ENCODE measurements at regions not wholly inside any gene's neighbourhood (a gene's known extent, or its start where the extent isn't known, plus 50 kb on each side); places are given as distances from the start of the nearest gene placed in this dataset.

GRCh38 chr10:107971973-107972372 is 807.5 kb upstream of the SORCS1 start:
- H3K27ac Mint-ChIP-seq = no peak overlapping the region
- H3K27me3 Mint-ChIP-seq = no peaks in the 10 kb centered on the region
- H3K9me3 Mint-ChIP-seq = no peaks in the 10 kb centered on the region
- H3K36me3 Mint-ChIP-seq = no peaks in the 10 kb centered on the region
- no peak for DNase-seq (ENCODE audit: extremely low spot score, unreplicated experiment)
- H3K4me1 Mint-ChIP-seq (ENCODE audit: unreplicated experiment) = no peaks in the 10 kb centered on the region
- no peak for TF ChIP-seq CTCF (conservative IDR thresholded peaks at IDR 0.05)
- H3K4me3 Mint-ChIP-seq = no peak overlapping the region

- DNase-seq (ENCODE audit: extremely low spot score, unreplicated experiment) = no peak
- H3K36me3 Mint-ChIP-seq = no peaks in the 10 kb centered on the region
- H3K4me3 Mint-ChIP-seq = no peak overlapping the region
- no peak for TF ChIP-seq CTCF (conservative IDR thresholded peaks at IDR 0.05)
- no peaks in the 10 kb centered on the region for H3K9me3 Mint-ChIP-seq
- H3K27ac Mint-ChIP-seq = no peak overlapping the region
- no peaks in the 10 kb centered on the region for H3K4me1 Mint-ChIP-seq (ENCODE audit: unreplicated experiment)
- H3K27me3 Mint-ChIP-seq = no peaks in the 10 kb centered on the region
Observed at GRCh38 chr10:107971411-107971810, 806.9 kb upstream of the SORCS1 start.

GRCh38 chr10:107970512-107970911 is 806.0 kb upstream of the SORCS1 start:
- Mint-ChIP-seq H3K36me3 (no peaks in the 10 kb centered on the region), H3K27me3 (no peaks in the 10 kb centered on the region), H3K27ac (no peak overlapping the region), H3K4me3 (no peak overlapping the region), H3K4me1 (ENCODE audit: unreplicated experiment) (no peaks in the 10 kb centered on the region), H3K9me3 (no peaks in the 10 kb centered on the region)
- TF ChIP-seq CTCF (conservative IDR thresholded peaks at IDR 0.05) = no peak
- DNase-seq (ENCODE audit: extremely low spot score, unreplicated experiment) = no peak

- no peak for DNase-seq (ENCODE audit: extremely low spot score, unreplicated experiment)
- no peak for TF ChIP-seq CTCF (conservative IDR thresholded peaks at IDR 0.05)
Observed at GRCh38 chr10:107969936-107970335, 805.4 kb upstream of the SORCS1 start.

GRCh38 chr10:107966826-107967225 is 802.3 kb upstream of the SORCS1 start:
- H3K27me3 Mint-ChIP-seq = no peaks in the 10 kb centered on the region
- no peak for TF ChIP-seq CTCF (conservative IDR thresholded peaks at IDR 0.05)
- H3K27ac Mint-ChIP-seq = no peak overlapping the region
- DNase-seq (ENCODE audit: extremely low spot score, unreplicated experiment) = no peak
- no peaks in the 10 kb centered on the region for H3K4me1 Mint-ChIP-seq (ENCODE audit: unreplicated experiment)
- H3K4me3 Mint-ChIP-seq = no peak overlapping the region
- H3K36me3 Mint-ChIP-seq = no peaks in the 10 kb centered on the region
- no peaks in the 10 kb centered on the region for H3K9me3 Mint-ChIP-seq

More at GRCh38 chr10:107969936-107970335, 805.4 kb upstream of the SORCS1 start:
- no peak overlapping the region for H3K4me3 Mint-ChIP-seq
- no peaks in the 10 kb centered on the region for H3K9me3 Mint-ChIP-seq
- no peaks in the 10 kb centered on the region for H3K27me3 Mint-ChIP-seq
- H3K4me1 Mint-ChIP-seq (ENCODE audit: unreplicated experiment) = no peaks in the 10 kb centered on the region
- no peaks in the 10 kb centered on the region for H3K36me3 Mint-ChIP-seq
- H3K27ac Mint-ChIP-seq = no peak overlapping the region

Data from type B pancreatic cell (in vitro differentiated cells).